ENCODE measurements at regions not wholly inside any gene's neighbourhood (a gene's known extent, or its start where the extent isn't known, plus 50 kb on each side); places are given as distances from the start of the nearest gene placed in this dataset.
"Not testable (repeated sequence)": the region's sequence is repeated elsewhere in the genome, so short reads cannot be mapped to it uniquely, and the experiment has no call there.

GRCh38 chr6:22157233-22157632 is 139.6 kb downstream of the PRL start:
- intact Hi-C loops (cut with DNase I): no loop called here
- H3K9me3 ChIP-seq: no peaks in the 10 kb centered on the region
- H3K27me3 ChIP-seq: no peaks in the 10 kb centered on the region
- H3K4me3 ChIP-seq: no peak overlapping the region
- H3K27ac ChIP-seq: no peak overlapping the region
- no peaks in the 10 kb centered on the region for H3K4me1 ChIP-seq
- no peak for DNase-seq (ENCODE audit: extremely low spot score in 2 of 2)
- no peak for TF ChIP-seq POLR2A (IDR thresholded peaks at IDR 0.05)
- no peak for TF ChIP-seq POLR2AphosphoS5 (IDR thresholded peaks at IDR 0.05; ENCODE audit: insufficient read depth in 1 of 2, low read depth in 1 of 2)
- TF ChIP-seq CTCF (IDR thresholded peaks at IDR 0.05): no peak
- H3K36me3 ChIP-seq: no peaks in the 10 kb centered on the region

GRCh38 chr6:22164236-22164635 is 132.6 kb downstream of the PRL start:
- no peak for DNase-seq (ENCODE audit: extremely low spot score in 2 of 2)
- intact Hi-C loops (cut with DNase I): no loop called here

DNA sequence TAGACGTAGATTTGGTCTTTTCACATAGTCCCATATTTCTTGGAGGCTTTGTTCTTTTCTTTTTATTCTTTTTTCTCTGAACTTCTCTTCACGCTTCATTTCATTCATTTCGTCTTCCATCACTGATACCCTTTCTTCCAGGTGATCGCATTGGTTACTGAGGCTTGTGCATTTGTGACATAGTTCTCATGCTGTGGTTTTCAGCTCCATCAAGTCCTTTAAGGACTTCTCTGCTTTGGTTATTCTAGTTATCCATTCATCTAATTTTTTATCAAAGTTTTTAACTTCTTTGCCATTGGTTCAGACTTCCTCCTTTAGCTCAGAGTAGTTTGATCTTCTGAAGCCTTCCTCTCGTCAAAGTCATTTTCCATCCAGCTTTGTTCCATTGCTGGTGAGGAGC is 125.8 kb downstream of the PRL start:
- H3K4me3 ChIP-seq; H3K27me3 ChIP-seq; H3K4me1 ChIP-seq; DNase-seq (ENCODE audit: extremely low spot score in 2 of 2); intact Hi-C loops (cut with DNase I); H3K27ac ChIP-seq; H3K36me3 ChIP-seq: not testable (repeated sequence)
- peaks cover 12% of the 10 kb centered on the region for H3K9me3 ChIP-seq

More at GRCh38 chr6:22164236-22164635, 132.6 kb downstream of the PRL start:
- no peak overlapping the region for H3K4me3 ChIP-seq
- H3K4me1 ChIP-seq: no peaks in the 10 kb centered on the region
- H3K9me3 ChIP-seq: no peaks in the 10 kb centered on the region
- TF ChIP-seq POLR2A (IDR thresholded peaks at IDR 0.05): no peak
- no peak for TF ChIP-seq CTCF (IDR thresholded peaks at IDR 0.05)
- TF ChIP-seq POLR2AphosphoS5 (IDR thresholded peaks at IDR 0.05; ENCODE audit: insufficient read depth in 1 of 2, low read depth in 1 of 2): no peak
- no peaks in the 10 kb centered on the region for H3K36me3 ChIP-seq
- H3K27ac ChIP-seq: no peak overlapping the region
- H3K27me3 ChIP-seq: no peaks in the 10 kb centered on the region

GRCh38 chr6:22171885-22172284 is 125.0 kb downstream of the PRL start:
- H3K27ac ChIP-seq; intact Hi-C loops (cut with DNase I); H3K36me3 ChIP-seq; H3K4me3 ChIP-seq; H3K27me3 ChIP-seq; H3K4me1 ChIP-seq; DNase-seq (ENCODE audit: extremely low spot score in 2 of 2): not testable (repeated sequence)
- peaks cover 12% of the 10 kb centered on the region for H3K9me3 ChIP-seq

DNA sequence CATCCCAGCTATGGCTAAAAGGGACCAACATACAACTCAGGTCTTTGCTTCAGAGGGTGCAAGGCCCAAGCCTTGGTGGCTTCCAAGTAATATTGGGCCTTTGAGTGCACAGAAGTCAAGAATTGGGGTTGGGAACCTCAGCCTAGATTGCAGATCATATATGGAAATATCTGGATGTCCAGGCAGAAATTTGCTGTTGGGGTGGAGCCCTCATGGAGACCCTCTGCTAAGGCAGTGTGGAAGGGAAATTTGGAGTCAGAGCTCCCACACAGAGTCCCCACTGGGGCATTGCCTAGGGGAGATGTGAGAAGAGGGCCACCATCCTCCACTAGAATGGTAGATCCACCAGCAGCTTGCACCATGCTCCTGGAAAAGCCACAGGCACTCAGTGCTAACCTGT is 123.5 kb downstream of the PRL start:
- peaks cover 12% of the 10 kb centered on the region for H3K9me3 ChIP-seq
- H3K36me3 ChIP-seq: no peaks in the 10 kb centered on the region
- no peaks in the 10 kb centered on the region for H3K27me3 ChIP-seq
- H3K4me1 ChIP-seq: no peaks in the 10 kb centered on the region
- H3K27ac ChIP-seq: no peak overlapping the region
- H3K4me3 ChIP-seq: no peak overlapping the region
- intact Hi-C loops (cut with DNase I): no loop called here
- no peak for DNase-seq (ENCODE audit: extremely low spot score in 2 of 2)
- TF ChIP-seq POLR2A (IDR thresholded peaks at IDR 0.05) (no peak), CTCF (IDR thresholded peaks at IDR 0.05) (no peak), POLR2AphosphoS5 (IDR thresholded peaks at IDR 0.05; ENCODE audit: insufficient read depth in 1 of 2, low read depth in 1 of 2) (no peak)

DNA sequence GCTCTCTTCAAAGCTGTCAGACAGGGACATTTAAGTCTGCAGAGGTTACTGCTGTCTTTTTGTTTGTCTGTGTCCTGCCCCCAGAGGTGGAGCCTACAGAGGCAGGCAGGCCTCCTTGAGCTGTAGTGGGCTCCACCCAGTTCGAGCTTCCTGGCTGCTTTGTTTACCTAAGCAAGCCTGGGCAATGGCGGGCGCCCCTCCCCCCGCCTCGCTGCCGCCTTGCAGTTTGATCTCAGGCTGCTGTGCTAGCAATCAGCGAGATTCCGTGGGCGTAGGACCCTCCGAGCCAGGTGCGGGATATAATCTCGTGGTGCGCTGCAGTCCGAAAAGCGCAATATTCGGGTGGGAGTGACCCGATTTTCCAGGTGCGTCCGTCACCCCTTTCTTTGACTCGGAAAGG is 116.6 kb downstream of the PRL start:
- H3K27ac ChIP-seq; H3K9me3 ChIP-seq; H3K27me3 ChIP-seq; H3K4me1 ChIP-seq; H3K4me3 ChIP-seq; intact Hi-C loops (cut with DNase I); DNase-seq (ENCODE audit: extremely low spot score in 2 of 2); H3K36me3 ChIP-seq: not testable (repeated sequence)

DNA sequence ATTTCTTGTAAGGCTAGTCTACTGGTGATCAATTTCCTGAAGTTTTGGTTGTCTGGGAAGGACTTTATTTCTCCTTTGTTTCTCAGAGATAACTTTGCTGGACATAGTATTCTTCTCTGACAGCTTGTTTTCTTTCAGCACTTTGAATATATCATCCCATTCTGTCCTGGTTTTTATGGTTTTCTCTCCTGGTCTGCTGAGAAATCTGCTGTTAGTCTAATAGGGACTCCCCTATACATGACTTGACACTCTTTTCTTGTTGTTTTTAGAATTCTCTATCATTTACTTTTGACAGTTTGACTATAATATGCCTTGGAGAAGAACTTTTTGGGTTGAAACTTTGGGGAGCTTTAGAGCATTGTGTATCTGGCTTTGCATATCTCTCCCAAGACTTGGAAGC is 112.5 kb downstream of the PRL start:
- Histone ChIP-seq H3K4me1 (no peaks in the 10 kb centered on the region), H3K36me3 (no peaks in the 10 kb centered on the region), H3K27me3 (no peaks in the 10 kb centered on the region), H3K9me3 (peaks cover 4% of the 10 kb centered on the region), H3K27ac (no peak overlapping the region), H3K4me3 (no peak overlapping the region)
- intact Hi-C loops (cut with DNase I): no loop called here
- TF ChIP-seq POLR2AphosphoS5 (IDR thresholded peaks at IDR 0.05; ENCODE audit: insufficient read depth in 1 of 2, low read depth in 1 of 2): no peak
- no peak for TF ChIP-seq POLR2A (IDR thresholded peaks at IDR 0.05)
- no peak for TF ChIP-seq CTCF (IDR thresholded peaks at IDR 0.05)
- no peak for DNase-seq (ENCODE audit: extremely low spot score in 2 of 2)
